HT-29 (cell line): ENCODE measurements at regions not wholly inside any gene's neighbourhood (a gene's known extent, or its start where the extent isn't known, plus 50 kb on each side); places are given as distances from the start of the nearest gene placed in this dataset.
"Not testable (repeated sequence)": the region's sequence is repeated elsewhere in the genome, so short reads cannot be mapped to it uniquely, and the experiment has no call there.

Experiments used
- DNase-seq: peaks from one replicate; pipeline ENCODE4 v3.0.0-alpha.2; 2015; ENCODE audit warnings: low spot score

- DNase-seq: no peak
Measured at GRCh38 chr4:115657991-115658650, 544.7 kb upstream of the NDST4 start.

- no peak for DNase-seq
Measured at GRCh38 chr4:115655626-115656025, 542.2 kb upstream of the NDST4 start.

- DNase-seq: no peak
Measured at GRCh38 chr4:115648786-115649185, 535.4 kb upstream of the NDST4 start.

GRCh38 chr4:115629270-115629669 is 515.9 kb upstream of the NDST4 start:
- no peak for DNase-seq

GRCh38 chr4:115609631-115610030 is 496.2 kb upstream of the NDST4 start:
- no peak for DNase-seq

- DNase-seq: no peak
Measured at GRCh38 chr4:115607311-115607710, 493.9 kb upstream of the NDST4 start.

GRCh38 chr4:115596265-115597001 is 483.0 kb upstream of the NDST4 start:
- no peak for DNase-seq

GRCh38 chr4:115580901-115581300 is 467.5 kb upstream of the NDST4 start:
- no peak for DNase-seq

GRCh38 chr4:115575851-115576250 is 462.4 kb upstream of the NDST4 start:
- no peak for DNase-seq

- DNase-seq: no peak
Measured at GRCh38 chr4:115562506-115562905, 449.1 kb upstream of the NDST4 start.

- no peak for DNase-seq
Measured at GRCh38 chr4:115548123-115548522, 434.7 kb upstream of the NDST4 start.

GRCh38 chr4:115537387-115537786 is 424.0 kb upstream of the NDST4 start:
- peak; percentile 45 for DNase-seq

- no peak for DNase-seq
Measured at GRCh38 chr4:115529126-115529525, 415.7 kb upstream of the NDST4 start.

GRCh38 chr4:115519476-115519875 is 406.1 kb upstream of the NDST4 start:
- DNase-seq: peak; percentile 10

- no peak for DNase-seq
Measured at GRCh38 chr4:115515772-115516171, 402.4 kb upstream of the NDST4 start.

- no peak for DNase-seq
Measured at GRCh38 chr4:115515366-115515765, 401.9 kb upstream of the NDST4 start.

GRCh38 chr4:115514675-115515074 is 401.3 kb upstream of the NDST4 start:
- no peak for DNase-seq

- no peak for DNase-seq
Measured at GRCh38 chr4:115505326-115505725, 391.9 kb upstream of the NDST4 start.

- no peak for DNase-seq
Measured at GRCh38 chr4:115501656-115502055, 388.2 kb upstream of the NDST4 start.

GRCh38 chr4:115493770-115494169 is 380.4 kb upstream of the NDST4 start:
- DNase-seq: not testable (repeated sequence)

GRCh38 chr4:115491686-115492085 is 378.3 kb upstream of the NDST4 start:
- DNase-seq: no peak

- no peak for DNase-seq
Measured at GRCh38 chr4:115489279-115489678, 375.9 kb upstream of the NDST4 start.

GRCh38 chr4:115485402-115485801 is 372.0 kb upstream of the NDST4 start:
- DNase-seq: no peak
